ENCODE measurements at regions not wholly inside any gene's neighbourhood (a gene's known extent, or its start where the extent isn't known, plus 50 kb on each side); places are given as distances from the start of the nearest gene placed in this dataset.

GRCh38 chr18:25544546-25545287, 192.8 kb upstream of the ZNF521 start:
- TF ChIP-seq CTCF (IDR thresholded peaks at IDR 0.05) (no peak), USF2 (IDR thresholded peaks at IDR 0.05) (no peak), POLR2A (IDR thresholded peaks at IDR 0.05; ENCODE audit: low read length) (no peak), KDM5A (IDR thresholded peaks at IDR 0.05) (no peak), MAX (IDR thresholded peaks at IDR 0.05) (no peak), REST (IDR thresholded peaks at IDR 0.05) (no peak), EHMT2 (IDR thresholded peaks at IDR 0.05; ENCODE audit: low read depth) (no peak), EP300 (IDR thresholded peaks at IDR 0.05) (no peak), CHD2 (IDR thresholded peaks at IDR 0.05; ENCODE audit: low read length, partially characterized antibody) (no peak), HOXA7 (CRISPR knock-in tag; IDR thresholded peaks at IDR 0.05) (no peak), ZC3H11A (IDR thresholded peaks at IDR 0.05) (no peak), NR3C1 (IDR thresholded peaks at IDR 0.05) (no peak), ELK1 (IDR thresholded peaks at IDR 0.05; ENCODE audit: low read depth, low read length) (no peak), ZFP36 (IDR thresholded peaks at IDR 0.05; ENCODE audit: borderline replicate concordance, partially characterized antibody) (no peak)

Measured in A549 (cell line).